ENCODE measurements at regions not wholly inside any gene's neighbourhood (a gene's known extent, or its start where the extent isn't known, plus 50 kb on each side); places are given as distances from the start of the nearest gene placed in this dataset.

- H3K4me1 Mint-ChIP-seq, result no peaks in the 10 kb centered on the region
Observed at GRCh38 chr21:41638201-41638790, 128.6 kb downstream of the RIPK4 start.

DNA sequence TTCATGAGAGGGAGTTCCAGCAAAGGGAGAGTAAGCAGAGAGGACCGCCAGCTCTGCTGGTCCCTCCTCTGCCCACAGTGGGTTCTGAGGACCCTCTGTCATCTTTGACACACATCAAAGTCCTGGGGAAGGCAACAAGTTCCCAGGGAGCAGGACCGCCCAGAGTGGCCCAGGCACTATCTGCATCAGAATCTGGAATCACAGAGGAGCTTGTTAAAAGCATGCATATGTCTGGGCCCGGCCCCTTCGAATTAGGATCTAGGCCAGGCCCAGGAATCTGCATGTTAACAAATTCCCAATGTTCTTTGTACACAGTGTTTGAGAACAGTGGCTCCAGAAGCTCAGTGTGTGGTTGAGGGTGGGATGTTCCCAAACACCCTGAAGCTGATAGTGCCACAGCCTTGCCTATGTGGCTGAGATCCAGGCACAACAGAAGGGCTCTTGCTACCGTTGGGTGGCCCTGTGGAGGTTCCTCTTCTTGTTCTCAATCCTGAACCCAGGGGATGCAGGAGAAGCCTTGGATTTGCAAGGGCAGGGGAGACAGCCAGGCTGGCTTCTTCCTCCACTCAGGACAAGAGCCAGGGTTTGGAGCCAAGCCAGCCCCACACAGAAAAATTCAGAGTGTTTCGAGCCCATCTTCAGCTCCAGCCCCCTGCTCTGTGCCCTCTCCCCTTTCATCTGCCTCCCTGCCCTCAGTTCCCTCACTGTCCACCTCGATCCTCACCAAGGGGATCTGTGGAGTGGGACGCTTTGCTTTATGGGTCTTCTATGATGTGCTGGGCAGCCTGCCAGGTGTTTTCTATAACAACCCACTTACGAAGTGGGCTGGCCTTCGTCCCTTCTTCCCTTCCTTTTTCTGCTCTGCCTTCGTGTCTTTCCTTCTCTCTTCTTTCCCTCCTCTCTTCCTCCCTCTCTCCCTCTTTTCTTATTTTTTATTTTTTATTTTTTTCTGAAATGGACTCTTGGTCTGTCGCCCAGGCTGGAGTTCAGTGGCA is 129.0 kb upstream of the TMPRSS2 start:
- no peak overlapping the region for H3K4me3 Mint-ChIP-seq
- no peak overlapping the region for H3K27ac Mint-ChIP-seq
- H3K9me3 Mint-ChIP-seq, result no peaks in the 10 kb centered on the region
- H3K36me3 Mint-ChIP-seq (ENCODE audit: low read depth), result no peaks in the 10 kb centered on the region
- no peaks in the 10 kb centered on the region for H3K4me1 Mint-ChIP-seq
- ChIA-PET POLR2A (no interaction called here), CTCF (no interaction called here)
- DNase-seq, result no peak
- peaks cover 14% of the 10 kb centered on the region for H3K27me3 Mint-ChIP-seq

More at GRCh38 chr21:41638201-41638790, 128.6 kb downstream of the RIPK4 start:
- CTCF ChIA-PET, result no interaction called here
- no peak overlapping the region for H3K27ac Mint-ChIP-seq
- H3K27me3 Mint-ChIP-seq, result peaks cover 21% of the 10 kb centered on the region
- H3K9me3 Mint-ChIP-seq, result no peaks in the 10 kb centered on the region
- POLR2A ChIA-PET, result no interaction called here
- H3K36me3 Mint-ChIP-seq (ENCODE audit: low read depth), result no peaks in the 10 kb centered on the region
- H3K4me3 Mint-ChIP-seq, result no peak overlapping the region
- no peak for DNase-seq

GRCh38 chr21:41635874-41636273 is 127.9 kb upstream of the TMPRSS2 start:
- H3K4me3 Mint-ChIP-seq, result no peak overlapping the region
- no peaks in the 10 kb centered on the region for H3K9me3 Mint-ChIP-seq
- H3K27ac Mint-ChIP-seq, result no peak overlapping the region
- no peaks in the 10 kb centered on the region for H3K36me3 Mint-ChIP-seq (ENCODE audit: low read depth)
- H3K4me1 Mint-ChIP-seq, result no peaks in the 10 kb centered on the region
- POLR2A ChIA-PET, result no interaction called here
- DNase-seq, result no peak
- CTCF ChIA-PET, result no interaction called here
- H3K27me3 Mint-ChIP-seq, result peaks cover 10% of the 10 kb centered on the region

DNA sequence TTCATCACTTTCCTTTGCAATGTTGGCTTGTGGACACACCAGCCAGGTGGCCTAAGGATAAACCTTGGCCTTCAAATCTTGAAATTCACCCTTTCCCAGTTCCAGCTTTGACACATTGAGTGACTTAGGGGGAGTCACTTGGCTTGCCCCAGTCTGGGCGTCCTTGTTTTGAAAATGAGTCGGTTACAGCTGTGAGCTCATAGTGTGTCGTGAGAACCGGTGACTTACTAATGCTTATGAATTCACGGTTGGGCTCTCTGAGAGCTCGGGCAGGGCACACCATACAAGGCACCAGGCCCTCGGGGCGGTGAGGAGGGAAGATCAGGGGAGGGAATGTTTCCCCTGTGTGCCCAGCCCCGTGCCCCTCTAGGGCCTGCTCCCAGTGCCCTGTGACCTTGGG is 126.9 kb upstream of the TMPRSS2 start:
- no peak overlapping the region for H3K27ac Mint-ChIP-seq
- CTCF ChIA-PET, result no interaction called here
- H3K27me3 Mint-ChIP-seq, result peaks cover 10% of the 10 kb centered on the region
- no peaks in the 10 kb centered on the region for H3K9me3 Mint-ChIP-seq
- H3K36me3 Mint-ChIP-seq (ENCODE audit: low read depth), result no peaks in the 10 kb centered on the region
- DNase-seq, result no peak
- no peaks in the 10 kb centered on the region for H3K4me1 Mint-ChIP-seq
- POLR2A ChIA-PET, result no interaction called here
- H3K4me3 Mint-ChIP-seq, result no peak overlapping the region

GRCh38 chr21:41634211-41634694 is 126.3 kb upstream of the TMPRSS2 start:
- no peaks in the 10 kb centered on the region for H3K9me3 Mint-ChIP-seq
- no peak overlapping the region for H3K27ac Mint-ChIP-seq
- no peak for DNase-seq
- no peak overlapping the region for H3K4me3 Mint-ChIP-seq
- CTCF ChIA-PET, result no interaction called here
- POLR2A ChIA-PET, result no interaction called here
- no peaks in the 10 kb centered on the region for H3K4me1 Mint-ChIP-seq
- peaks cover 8% of the 10 kb centered on the region for H3K27me3 Mint-ChIP-seq
- H3K36me3 Mint-ChIP-seq (ENCODE audit: low read depth), result no peaks in the 10 kb centered on the region

DNA sequence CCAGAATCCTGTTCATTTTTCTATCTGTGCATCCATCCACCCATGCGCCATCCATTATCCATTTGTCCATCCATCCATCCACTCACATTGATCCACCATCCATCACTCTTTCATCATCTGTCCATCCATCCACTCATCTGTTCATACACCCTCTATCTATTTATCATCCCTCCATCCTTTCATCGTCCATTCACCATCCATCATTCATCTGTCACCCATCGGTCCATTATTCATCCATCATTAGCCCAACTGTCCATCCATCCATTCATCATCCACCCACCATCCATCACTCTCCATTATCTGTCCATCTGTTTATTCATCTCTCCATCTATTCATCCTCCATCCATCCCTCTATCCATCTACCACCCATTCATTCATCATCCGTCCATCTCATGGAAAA is 125.7 kb upstream of the TMPRSS2 start:
- Mint-ChIP-seq H3K27me3 (peaks cover 6% of the 10 kb centered on the region), H3K4me3 (no peak overlapping the region), H3K9me3 (no peaks in the 10 kb centered on the region), H3K4me1 (no peaks in the 10 kb centered on the region), H3K36me3 (ENCODE audit: low read depth) (no peaks in the 10 kb centered on the region), H3K27ac (no peak overlapping the region)
- ChIA-PET POLR2A (no interaction called here), CTCF (no interaction called here)
- DNase-seq, result no peak

DNA sequence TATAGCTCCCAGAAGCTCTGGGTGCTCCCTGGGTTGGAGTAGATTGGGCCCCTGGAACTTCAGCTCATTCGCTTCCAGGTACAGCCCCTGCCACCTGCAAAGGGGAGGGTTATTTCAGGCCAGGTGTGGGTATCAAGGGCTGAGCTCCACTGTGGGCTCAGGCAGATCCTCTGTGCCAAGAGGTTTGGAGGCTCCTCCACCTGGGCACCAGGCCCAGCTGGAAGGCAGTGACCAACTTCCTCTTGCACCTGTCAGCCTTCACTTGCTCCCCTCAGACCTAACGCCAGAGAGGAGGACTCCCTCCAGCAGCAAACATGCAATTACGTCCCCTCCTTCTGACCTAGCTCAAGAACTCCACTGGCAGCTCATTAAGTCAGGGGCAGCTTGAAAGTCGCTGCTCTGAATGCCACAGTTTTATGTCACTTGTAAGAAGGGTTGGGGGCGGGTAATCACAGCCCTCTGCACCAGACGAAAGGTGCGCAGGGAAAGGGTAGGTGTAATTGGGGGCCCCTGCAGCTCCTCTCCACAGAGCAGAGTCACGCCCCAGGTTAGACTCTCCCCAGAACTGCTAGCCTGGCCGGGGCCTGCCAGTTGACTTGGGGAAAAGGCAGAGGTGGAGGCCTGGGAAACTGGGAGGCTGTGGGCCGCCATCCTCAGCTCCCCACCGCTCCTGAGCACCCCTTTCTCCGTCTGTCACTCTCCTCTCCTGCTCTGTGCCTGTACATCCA is 125.0 kb upstream of the TMPRSS2 start:
- no peaks in the 10 kb centered on the region for H3K9me3 Mint-ChIP-seq
- H3K27me3 Mint-ChIP-seq, result peaks cover 6% of the 10 kb centered on the region
- CTCF ChIA-PET, result no interaction called here
- POLR2A ChIA-PET, result interaction anchor here (1.5 kb wide), 1 partner anchor 21 kb away, joined by 4 read pairs; no protein-coding TSS in a partner anchor
- no peak for DNase-seq
- no peak overlapping the region for H3K4me3 Mint-ChIP-seq
- H3K4me1 Mint-ChIP-seq, result no peaks in the 10 kb centered on the region
- H3K27ac Mint-ChIP-seq, result no peak overlapping the region
- H3K36me3 Mint-ChIP-seq (ENCODE audit: low read depth), result no peaks in the 10 kb centered on the region

- Mint-ChIP-seq H3K27me3 (peaks cover 6% of the 10 kb centered on the region), H3K36me3 (ENCODE audit: low read depth) (no peaks in the 10 kb centered on the region), H3K27ac (no peak overlapping the region), H3K4me1 (no peaks in the 10 kb centered on the region), H3K4me3 (no peak overlapping the region), H3K9me3 (no peaks in the 10 kb centered on the region)
- POLR2A ChIA-PET, result interaction anchor here (1.5 kb wide), 1 partner anchor 22 kb away, joined by 4 read pairs; no protein-coding TSS in a partner anchor
- CTCF ChIA-PET, result interaction anchor here (2.0 kb wide), 1 partner anchor 348 kb away, joined by 4 read pairs; no protein-coding TSS in a partner anchor
- DNase-seq, result no peak
Observed at GRCh38 chr21:41631564-41632461, 123.9 kb upstream of the TMPRSS2 start.

DNA sequence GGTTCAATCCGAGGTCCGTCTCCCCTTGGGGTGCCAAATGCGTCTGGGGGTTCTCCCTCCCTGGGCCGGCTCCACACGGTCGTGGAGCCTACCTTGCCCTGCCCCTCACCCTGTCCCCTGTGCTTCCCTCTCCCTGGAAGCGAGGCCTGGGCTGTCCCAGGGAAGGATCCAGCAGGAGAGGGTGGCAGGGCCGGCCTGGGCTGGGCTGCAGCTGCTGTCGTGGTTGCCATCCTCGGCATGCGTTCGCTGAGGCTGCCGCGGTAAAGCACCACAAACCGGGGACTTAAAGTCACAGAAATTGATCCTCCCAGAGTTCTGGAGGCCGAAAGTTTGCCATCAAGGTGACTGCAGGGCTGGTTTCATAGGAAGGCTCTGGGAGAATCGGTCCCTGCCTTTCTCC is 123.0 kb upstream of the TMPRSS2 start:
- Mint-ChIP-seq H3K27me3 (peaks cover 10% of the 10 kb centered on the region), H3K4me1 (no peaks in the 10 kb centered on the region), H3K36me3 (ENCODE audit: low read depth) (no peaks in the 10 kb centered on the region), H3K9me3 (no peaks in the 10 kb centered on the region), H3K4me3 (no peak overlapping the region), H3K27ac (no peak overlapping the region)
- CTCF ChIA-PET, result interaction anchor here (2.0 kb wide), 1 partner anchor 348 kb away, joined by 4 read pairs; no protein-coding TSS in a partner anchor
- DNase-seq, result no peak
- POLR2A ChIA-PET, result no interaction called here

- no peak overlapping the region for H3K27ac Mint-ChIP-seq
- H3K27me3 Mint-ChIP-seq, result peaks cover 12% of the 10 kb centered on the region
- H3K4me3 Mint-ChIP-seq, result no peak overlapping the region
- POLR2A ChIA-PET, result no interaction called here
- H3K9me3 Mint-ChIP-seq, result no peaks in the 10 kb centered on the region
- H3K36me3 Mint-ChIP-seq (ENCODE audit: low read depth), result no peaks in the 10 kb centered on the region
- no peaks in the 10 kb centered on the region for H3K4me1 Mint-ChIP-seq
- CTCF ChIA-PET, result interaction anchor here (2.0 kb wide), 1 partner anchor 347 kb away, joined by 4 read pairs; no protein-coding TSS in a partner anchor
- DNase-seq, result no peak
Observed at GRCh38 chr21:41630249-41630648, 122.3 kb upstream of the TMPRSS2 start.

DNA sequence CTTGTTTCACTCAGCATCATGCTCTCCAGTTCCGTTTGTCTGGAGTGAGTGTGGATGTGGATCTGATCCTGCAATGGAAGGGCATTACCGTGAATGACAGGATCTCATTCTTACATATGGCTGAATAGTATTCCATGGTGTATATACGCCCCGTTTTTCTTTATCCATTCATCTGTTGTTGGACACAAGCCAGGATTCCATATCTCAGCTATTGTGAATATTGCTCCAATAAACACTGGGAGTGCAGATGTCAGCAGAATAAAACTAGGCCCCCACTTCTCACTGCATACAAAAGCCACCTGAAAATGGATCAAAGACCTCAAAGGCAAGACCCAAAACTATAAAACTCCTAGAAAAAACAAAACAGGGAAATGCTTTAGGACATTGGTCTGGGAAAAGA is 120.3 kb upstream of the TMPRSS2 start:
- DNase-seq, result no peak
- ChIA-PET CTCF (no interaction called here), POLR2A (no interaction called here)
- Mint-ChIP-seq H3K4me1 (no peaks in the 10 kb centered on the region), H3K4me3 (no peak overlapping the region), H3K9me3 (no peaks in the 10 kb centered on the region), H3K27ac (no peak overlapping the region), H3K27me3 (peaks cover 14% of the 10 kb centered on the region), H3K36me3 (ENCODE audit: low read depth) (no peaks in the 10 kb centered on the region)

DNA sequence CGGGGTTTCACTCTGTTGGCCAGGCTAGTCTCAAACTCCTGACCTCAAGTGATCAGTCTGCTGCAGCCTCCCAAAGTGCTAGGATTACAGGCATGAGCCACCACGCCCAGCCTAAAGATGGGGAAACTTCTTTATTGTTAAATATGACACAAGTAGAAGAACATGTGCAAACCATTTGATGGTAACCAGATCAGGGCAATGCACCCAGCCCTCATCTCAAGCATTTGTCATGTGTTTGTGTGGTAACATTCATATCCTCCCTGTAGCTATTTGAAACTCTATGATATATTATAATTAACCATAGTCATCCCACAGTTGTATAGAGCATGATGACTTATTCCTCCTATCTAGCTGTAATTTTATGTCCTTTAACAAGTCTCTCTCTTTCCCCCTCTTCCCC is 119.5 kb upstream of the TMPRSS2 start:
- Mint-ChIP-seq H3K36me3 (ENCODE audit: low read depth) (no peaks in the 10 kb centered on the region), H3K9me3 (no peaks in the 10 kb centered on the region), H3K27ac (no peak overlapping the region), H3K4me1 (no peaks in the 10 kb centered on the region), H3K27me3 (peaks cover 17% of the 10 kb centered on the region), H3K4me3 (no peak overlapping the region)
- no peak for DNase-seq
- CTCF ChIA-PET, result no interaction called here
- POLR2A ChIA-PET, result no interaction called here

Data from activated CD4-positive, alpha-beta memory T cell treated with anti-CD3 and anti-CD28 coated beads, Interleukin-2, amount 10 ng/mL, durations not matched to agents 7 days and 5 days (primary cell).